Ovary (tissue), 7 donors: ENCODE measurements at regions not wholly inside any gene's neighbourhood (a gene's known extent, or its start where the extent isn't known, plus 50 kb on each side); places are given as distances from the start of the nearest gene placed in this dataset.

ENCODE experiments used
- DNase-seq, 5 donors: peaks; one replicate each; pipeline ENCODE4 v3.0.0-alpha.2; 2019 to 2020
- H3K27ac ChIP-seq, 2 donors: fragments of 200-600 bp; one replicate each; pipeline versions ENCODE4 v1.5.1 to v1.8.0; 2019 to 2022
- H3K27me3 ChIP-seq: fragments of 200-600 bp; one replicate; pipeline ENCODE4 v1.8.0; 2022
- H3K36me3 ChIP-seq: fragments of 200-600 bp; sonication (generic); one replicate; pipeline ENCODE4 v1.5.1; 2019
- H3K4me1 ChIP-seq: one replicate; pipeline ENCODE4 v1.8.1; 2013; ENCODE audit warnings: mild to moderate bottlenecking, moderate library complexity; ENCODE audit not compliant: insufficient read depth
- H3K4me3 ChIP-seq: fragments of 200-600 bp; sonication (generic); one replicate; pipeline ENCODE4 v1.5.1; 2017
- H3K9me3 ChIP-seq, 2 donors: fragments of 200-600 bp in 1 of 2; sonication (generic) in 1 of 2; one replicate each; pipeline versions ENCODE4 v1.5.1 to v1.8.1; 2013 to 2019; ENCODE audit warnings: mild to moderate bottlenecking in 1 of 2, moderate library complexity in 1 of 2
- EP300 ChIP-seq: sonication (generic); formaldehyde crosslinking; IDR thresholded peaks from one replicate; pipeline ENCODE4 v1.6.1; 2017; ENCODE audit warnings: antibody characterized with exemption
- POLR2A ChIP-seq: fragments of 450-650 bp; IDR thresholded peaks from one replicate; pipeline ENCODE4 v1.6.1; 2017; ENCODE audit warnings: antibody characterized with exemption, mild to moderate bottlenecking, moderate library complexity
- WGBS, 3 donors: extraction: QIAGEN DNeasy Blood & Tissue Kit in 1 of 3; methylation state at CpG; one replicate each; pipeline versions ENCODE4 v1.1.5 to v1.1.7; 2013 to 2017; 5-methylcytosine and 5-hydroxymethylcytosine counted together
- intact Hi-C, 4 donors: fragments of 100-400 bp; cut with DNase I; formaldehyde crosslinking; loops; one replicate each; pipeline versions ENCODE4 v1.11.0 to v1.15.1; 2022 to 2023
- TF ChIP-seq, protein P1 (sequence below), 3 donors: fragments of 450-650 bp in 2 of 3; fragments of 200-600 bp in 1 of 3; IDR thresholded peaks; one replicate each; pipeline versions ENCODE4 v1.5.1 to v1.8.0; 2016 to 2022; ENCODE audit warnings: antibody characterized with exemption in 3 of 3, mild to moderate bottlenecking in 1 of 3
- donor health status: DM: no; HTN: no; CAD: no; lungs with moderate emphysema.
- donor health status: DM: no; HTN: no; CAD: no.
- donor health status: Bipolar disorder and iron deficiency.
- donor health status: DM: no; HTN: no; CAD: no.
- donor health status: DM: yes; HTN: yes; CAD: no.

DNA sequence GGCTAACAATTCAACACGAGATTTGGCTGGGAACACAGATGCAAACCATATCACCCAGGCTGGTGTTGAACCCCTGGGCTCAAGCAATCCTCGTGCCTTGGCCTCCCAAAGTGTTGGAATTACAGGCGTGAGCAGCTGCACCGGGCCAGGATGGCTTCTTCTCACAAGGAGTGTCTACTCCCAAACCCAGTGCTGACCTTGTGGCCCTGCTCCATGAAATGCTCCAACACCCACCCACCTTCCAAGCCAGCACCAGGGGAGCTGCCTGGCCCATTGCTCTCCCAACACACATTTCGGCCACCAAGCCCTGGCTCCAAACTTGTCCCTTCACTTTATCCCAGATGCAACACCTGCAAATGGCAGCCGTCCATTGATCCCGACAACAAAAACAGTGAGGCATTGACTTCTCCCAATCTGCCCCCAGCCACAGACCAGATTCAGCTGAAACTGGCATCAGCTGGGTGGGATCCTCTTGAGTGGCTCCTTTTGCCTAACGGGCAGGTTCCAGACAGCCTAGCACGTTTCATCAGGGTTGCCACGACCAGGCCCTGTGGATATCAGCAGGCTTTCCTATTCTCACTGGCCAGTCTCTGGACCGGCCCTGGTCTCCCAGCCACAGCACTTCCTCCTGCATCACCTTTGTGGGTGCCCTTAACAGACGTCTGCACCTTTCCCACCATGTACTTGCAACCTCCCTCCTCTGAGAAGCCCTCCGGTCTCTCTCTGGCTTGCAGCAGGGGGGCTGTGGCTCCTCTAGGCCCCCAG, 105.7 kb upstream of the CARD11 start:
- no peak overlapping the region for H3K4me3 ChIP-seq
- H3K9me3 ChIP-seq: no peaks in the 10 kb centered on the region
- no peak overlapping the region for H3K27ac ChIP-seq
- no peaks in the 10 kb centered on the region for H3K27me3 ChIP-seq
- intact Hi-C loops: no loop called here
- H3K36me3 ChIP-seq: no peaks in the 10 kb centered on the region
- H3K4me1 ChIP-seq: no peaks in the 10 kb centered on the region
- TF ChIP-seq, protein P1, sequence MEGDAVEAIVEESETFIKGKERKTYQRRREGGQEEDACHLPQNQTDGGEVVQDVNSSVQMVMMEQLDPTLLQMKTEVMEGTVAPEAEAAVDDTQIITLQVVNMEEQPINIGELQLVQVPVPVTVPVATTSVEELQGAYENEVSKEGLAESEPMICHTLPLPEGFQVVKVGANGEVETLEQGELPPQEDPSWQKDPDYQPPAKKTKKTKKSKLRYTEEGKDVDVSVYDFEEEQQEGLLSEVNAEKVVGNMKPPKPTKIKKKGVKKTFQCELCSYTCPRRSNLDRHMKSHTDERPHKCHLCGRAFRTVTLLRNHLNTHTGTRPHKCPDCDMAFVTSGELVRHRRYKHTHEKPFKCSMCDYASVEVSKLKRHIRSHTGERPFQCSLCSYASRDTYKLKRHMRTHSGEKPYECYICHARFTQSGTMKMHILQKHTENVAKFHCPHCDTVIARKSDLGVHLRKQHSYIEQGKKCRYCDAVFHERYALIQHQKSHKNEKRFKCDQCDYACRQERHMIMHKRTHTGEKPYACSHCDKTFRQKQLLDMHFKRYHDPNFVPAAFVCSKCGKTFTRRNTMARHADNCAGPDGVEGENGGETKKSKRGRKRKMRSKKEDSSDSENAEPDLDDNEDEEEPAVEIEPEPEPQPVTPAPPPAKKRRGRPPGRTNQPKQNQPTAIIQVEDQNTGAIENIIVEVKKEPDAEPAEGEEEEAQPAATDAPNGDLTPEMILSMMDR (IDR thresholded peaks at IDR 0.05): no peak
- TF ChIP-seq EP300: no peak
- no peak for TF ChIP-seq POLR2A
- DNase-seq: no peak
- WGBS, 3 donors: 78 to 83% (median 79%) methylated on average over 13 of the region's 13 CpGs

DNA sequence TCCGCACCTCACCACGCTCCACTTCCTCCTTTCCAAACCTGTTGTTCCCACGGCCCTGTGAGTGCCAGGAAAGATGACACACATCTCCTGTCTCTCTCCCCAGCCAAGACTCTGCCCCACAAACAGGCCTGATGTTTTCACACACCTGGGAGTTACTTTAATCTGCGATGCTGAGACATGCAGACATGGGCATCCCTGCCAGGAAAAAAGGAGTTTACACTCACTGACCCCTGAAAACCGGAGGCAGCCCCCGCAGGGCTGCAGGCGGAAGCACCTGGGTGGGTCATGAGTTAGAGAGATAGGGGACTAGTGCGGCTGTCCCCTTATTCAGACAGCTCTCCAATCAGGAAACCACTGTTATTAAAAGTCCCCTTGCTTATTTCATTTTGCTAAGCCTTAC, 106.4 kb upstream of the CARD11 start:
- no peaks in the 10 kb centered on the region for H3K4me1 ChIP-seq
- no peak for DNase-seq
- intact Hi-C loops: loop anchor here in 1 of 4 donors (10.0 kb wide), 1 partner anchor 265 kb away; no protein-coding TSS in a partner anchor
- H3K4me3 ChIP-seq: no peak overlapping the region
- no peak for TF ChIP-seq EP300
- TF ChIP-seq POLR2A: no peak
- TF ChIP-seq, protein P1 (IDR thresholded peaks at IDR 0.05): no peak
- no peak overlapping the region for H3K27ac ChIP-seq
- H3K27me3 ChIP-seq: no peaks in the 10 kb centered on the region
- no peaks in the 10 kb centered on the region for H3K9me3 ChIP-seq
- WGBS, 3 donors: 42 to 72% (median 54%) methylated on average over 7 to 8 of the region's 8 CpGs
- H3K36me3 ChIP-seq: no peaks in the 10 kb centered on the region

DNA sequence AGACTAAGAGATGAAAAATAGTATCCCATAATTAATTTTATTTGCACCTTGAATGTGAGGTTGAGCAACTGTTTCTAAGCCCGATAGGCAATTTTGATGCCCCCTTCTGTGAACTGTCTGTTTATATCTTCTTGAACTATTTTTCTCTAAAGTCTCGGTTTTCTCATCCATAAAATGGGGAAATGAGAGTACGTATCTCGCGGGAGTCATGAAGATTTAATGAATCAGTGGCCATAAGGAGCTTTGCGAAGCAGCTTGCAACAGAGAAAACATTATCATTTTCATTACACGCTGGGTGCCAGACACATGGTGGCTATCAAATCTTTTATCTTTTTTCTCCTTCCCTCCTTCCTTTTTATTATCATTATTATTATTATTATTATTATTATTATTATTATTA, 108.1 kb upstream of the CARD11 start:
- TF ChIP-seq, protein P1 (IDR thresholded peaks at IDR 0.05): no peak
- TF ChIP-seq POLR2A: no peak
- TF ChIP-seq EP300: no peak
- WGBS, 3 donors: 85 to 92% (median 92%) methylated on average over 7 of the region's 7 CpGs
- Histone ChIP-seq H3K4me1 (no peaks in the 10 kb centered on the region), H3K27me3 (no peaks in the 10 kb centered on the region), H3K36me3 (no peaks in the 10 kb centered on the region), H3K4me3 (no peak overlapping the region), H3K9me3 (no peaks in the 10 kb centered on the region), H3K27ac (no peak overlapping the region)
- no peak for DNase-seq
- intact Hi-C loops: loop anchor here in 1 of 4 donors (10.0 kb wide), 1 partner anchor 267 kb away; no protein-coding TSS in a partner anchor

DNA sequence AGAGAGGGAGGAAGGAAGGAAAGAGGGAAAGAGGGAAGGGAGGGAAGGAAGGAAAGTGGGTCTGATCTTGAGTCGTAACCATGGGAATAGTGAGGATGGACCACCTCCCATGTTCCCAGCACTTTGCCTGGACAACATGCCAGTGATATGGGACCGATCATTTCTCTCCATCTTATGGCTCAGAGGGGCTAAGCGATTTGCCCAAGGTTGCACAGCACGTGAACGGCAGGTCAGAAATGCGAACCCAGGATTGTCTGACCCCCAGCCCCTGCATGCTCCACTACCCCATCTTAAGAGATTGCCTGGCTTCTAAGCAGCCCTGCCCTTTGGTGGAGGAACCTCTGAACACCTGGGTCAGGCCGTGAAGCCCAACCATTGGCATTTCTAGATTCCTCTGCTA, 109.0 kb upstream of the CARD11 start:
- no peak for DNase-seq
- Histone ChIP-seq H3K4me1 (no peaks in the 10 kb centered on the region), H3K36me3 (no peaks in the 10 kb centered on the region), H3K9me3 (no peaks in the 10 kb centered on the region), H3K27me3 (no peaks in the 10 kb centered on the region), H3K27ac (no peak overlapping the region), H3K4me3 (no peak overlapping the region)
- WGBS, 3 donors: 84 to 92% (median 87%) methylated on average over 7 of the region's 7 CpGs
- TF ChIP-seq, protein P1 (IDR thresholded peaks at IDR 0.05): no peak
- no peak for TF ChIP-seq POLR2A
- no peak for TF ChIP-seq EP300
- intact Hi-C loops: loop anchor here in 1 of 4 donors (10.0 kb wide), 1 partner anchor 268 kb away; no protein-coding TSS in a partner anchor
